ENCODE measurements at regions not wholly inside any gene's neighbourhood (a gene's known extent, or its start where the extent isn't known, plus 50 kb on each side); places are given as distances from the start of the nearest gene placed in this dataset.

DNA sequence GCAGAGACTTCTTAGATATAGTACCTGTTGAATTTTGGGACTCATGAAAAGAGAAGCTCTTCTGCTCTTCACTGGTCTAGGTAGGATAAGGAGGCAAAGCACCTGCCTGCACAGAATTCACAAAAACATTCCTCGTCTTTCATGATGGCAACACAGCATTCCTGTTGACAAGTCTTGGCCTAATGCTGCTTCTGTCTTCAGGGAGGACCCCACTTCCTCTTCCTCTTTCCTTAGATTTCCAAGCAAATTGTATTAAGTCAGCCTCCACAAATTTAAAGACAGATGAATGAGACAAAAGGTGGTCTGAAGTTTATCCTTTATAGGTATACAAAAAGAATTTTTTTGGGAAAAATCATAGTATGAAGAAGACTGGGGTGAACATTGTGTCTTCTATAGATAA is 64.9 kb downstream of the DNAJB9 start:
- Histone ChIP-seq H3K14ac (replicated peaks; ENCODE audit: low read depth, low read length) (no peak overlapping the region), H3K4ac (ENCODE audit: low read depth, low read length) (no peak overlapping the region), H4K91ac (ENCODE audit: insufficient read depth, low read depth, low read length) (no peak overlapping the region), H3K9me1 (ENCODE audit: insufficient read depth, low read length) (no peaks in the 10 kb centered on the region), H3K9me3 (ENCODE audit: control insufficient read depth, insufficient read depth, low read length) (no peaks in the 10 kb centered on the region), H3K36me3 (ENCODE audit: control insufficient read depth, insufficient read depth, low read length) (no peaks in the 10 kb centered on the region), H4K20me1 (ENCODE audit: insufficient read depth, low read length) (no peaks in the 10 kb centered on the region), H2BK120ac (ENCODE audit: low read depth, low read length) (no peak overlapping the region), H3K4me3 (ENCODE audit: insufficient read depth, low read depth, low read length) (no peak overlapping the region), H2BK20ac (ENCODE audit: low read depth, low read length) (no peak overlapping the region), H2BK15ac (ENCODE audit: low read depth, low read length) (no peak overlapping the region), H2BK5ac (ENCODE audit: low read depth, low read length, poor library complexity, severe bottlenecking) (no peak overlapping the region), H3K4me2 (ENCODE audit: low read depth, low read length) (no peak overlapping the region), H4K5ac (ENCODE audit: low read depth, low read length) (no peak overlapping the region), H3K27ac (ENCODE audit: insufficient read depth, low read length) (no peak overlapping the region), H2AFZ (replicated peaks; ENCODE audit: low read length, poor library complexity) (no peak overlapping the region), H2AK9ac (replicated peaks; ENCODE audit: low read depth, low read length, poor library complexity) (no peak overlapping the region), H2AK5ac (ENCODE audit: low read depth, low read length) (no peak overlapping the region), H3K23ac (ENCODE audit: low read depth, low read length) (no peak overlapping the region), H3K4me1 (ENCODE audit: control insufficient read depth, insufficient read depth, low read length) (no peaks in the 10 kb centered on the region), H4K8ac (ENCODE audit: low read depth in 2 of 2, low read length in 2 of 2) (no peak overlapping the region), H3K56ac (ENCODE audit: extremely low read depth, insufficient read depth, low read length) (no peak overlapping the region), H3K27me3 (ENCODE audit: control insufficient read depth, insufficient read depth, low read length) (no peaks in the 10 kb centered on the region), H3K18ac (ENCODE audit: low read depth, low read length) (no peak overlapping the region), H3K79me1 (ENCODE audit: low read depth in 1 of 2, low read length in 2 of 2) (no peaks in the 10 kb centered on the region), H3K9ac (ENCODE audit: low read depth, low read length) (no peak overlapping the region)
- ChIA-PET POLR2A (ENCODE audit: unreplicated experiment) (no interaction called here), CTCF (no interaction called here)
- no TSS peak for BruUV-seq (replicated peaks)
- TF ChIP-seq, protein P1, sequence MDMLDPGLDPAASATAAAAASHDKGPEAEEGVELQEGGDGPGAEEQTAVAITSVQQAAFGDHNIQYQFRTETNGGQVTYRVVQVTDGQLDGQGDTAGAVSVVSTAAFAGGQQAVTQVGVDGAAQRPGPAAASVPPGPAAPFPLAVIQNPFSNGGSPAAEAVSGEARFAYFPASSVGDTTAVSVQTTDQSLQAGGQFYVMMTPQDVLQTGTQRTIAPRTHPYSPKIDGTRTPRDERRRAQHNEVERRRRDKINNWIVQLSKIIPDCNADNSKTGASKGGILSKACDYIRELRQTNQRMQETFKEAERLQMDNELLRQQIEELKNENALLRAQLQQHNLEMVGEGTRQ (IDR thresholded peaks at IDR 0.05; ENCODE audit: low read depth, low read length), result no peak
- TF ChIP-seq, protein P2, sequence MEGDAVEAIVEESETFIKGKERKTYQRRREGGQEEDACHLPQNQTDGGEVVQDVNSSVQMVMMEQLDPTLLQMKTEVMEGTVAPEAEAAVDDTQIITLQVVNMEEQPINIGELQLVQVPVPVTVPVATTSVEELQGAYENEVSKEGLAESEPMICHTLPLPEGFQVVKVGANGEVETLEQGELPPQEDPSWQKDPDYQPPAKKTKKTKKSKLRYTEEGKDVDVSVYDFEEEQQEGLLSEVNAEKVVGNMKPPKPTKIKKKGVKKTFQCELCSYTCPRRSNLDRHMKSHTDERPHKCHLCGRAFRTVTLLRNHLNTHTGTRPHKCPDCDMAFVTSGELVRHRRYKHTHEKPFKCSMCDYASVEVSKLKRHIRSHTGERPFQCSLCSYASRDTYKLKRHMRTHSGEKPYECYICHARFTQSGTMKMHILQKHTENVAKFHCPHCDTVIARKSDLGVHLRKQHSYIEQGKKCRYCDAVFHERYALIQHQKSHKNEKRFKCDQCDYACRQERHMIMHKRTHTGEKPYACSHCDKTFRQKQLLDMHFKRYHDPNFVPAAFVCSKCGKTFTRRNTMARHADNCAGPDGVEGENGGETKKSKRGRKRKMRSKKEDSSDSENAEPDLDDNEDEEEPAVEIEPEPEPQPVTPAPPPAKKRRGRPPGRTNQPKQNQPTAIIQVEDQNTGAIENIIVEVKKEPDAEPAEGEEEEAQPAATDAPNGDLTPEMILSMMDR (conservative IDR thresholded peaks at IDR 0.05; ENCODE audit: low read depth, low read length), result no peak
- no peak for TF ChIP-seq RFX5 (IDR thresholded peaks at IDR 0.05; ENCODE audit: low read depth, low read length)
- no peak for DNase-seq
- WGBS, 2 experiments (ENCODE audit: extremely low coverage in 2 of 2, insufficient read length in 1 of 2), result no CpG with 5 or more reads among the region's 1 CpG
- intact Hi-C loops (cut with micrococcal nuclease), result no loop called here
- ATAC-seq (ENCODE audit: low read depth), result no peak
- in situ Hi-C loops (cut with MboI; ENCODE audit: low sequenced_read_pairs), result no loop called here
- dilution Hi-C loops (cut with HindIII; ENCODE audit: low sequenced_read_pairs, unreplicated experiment), result no loop called here
